HG03103 (cell line): ENCODE measurements at regions not wholly inside any gene's neighbourhood (a gene's known extent, or its start where the extent isn't known, plus 50 kb on each side); places are given as distances from the start of the nearest gene placed in this dataset.
A peak's percentile ranks its signal among the peaks of the same experiment; 100 is the strongest.

Experiments
- ATAC-seq: cut with Tn5 transposase; IDR thresholded peaks from one replicate; pipeline ENCODE4 v1.9.1; 2021; ENCODE audit warnings: low read depth; ENCODE audit not compliant: unreplicated experiment

DNA sequence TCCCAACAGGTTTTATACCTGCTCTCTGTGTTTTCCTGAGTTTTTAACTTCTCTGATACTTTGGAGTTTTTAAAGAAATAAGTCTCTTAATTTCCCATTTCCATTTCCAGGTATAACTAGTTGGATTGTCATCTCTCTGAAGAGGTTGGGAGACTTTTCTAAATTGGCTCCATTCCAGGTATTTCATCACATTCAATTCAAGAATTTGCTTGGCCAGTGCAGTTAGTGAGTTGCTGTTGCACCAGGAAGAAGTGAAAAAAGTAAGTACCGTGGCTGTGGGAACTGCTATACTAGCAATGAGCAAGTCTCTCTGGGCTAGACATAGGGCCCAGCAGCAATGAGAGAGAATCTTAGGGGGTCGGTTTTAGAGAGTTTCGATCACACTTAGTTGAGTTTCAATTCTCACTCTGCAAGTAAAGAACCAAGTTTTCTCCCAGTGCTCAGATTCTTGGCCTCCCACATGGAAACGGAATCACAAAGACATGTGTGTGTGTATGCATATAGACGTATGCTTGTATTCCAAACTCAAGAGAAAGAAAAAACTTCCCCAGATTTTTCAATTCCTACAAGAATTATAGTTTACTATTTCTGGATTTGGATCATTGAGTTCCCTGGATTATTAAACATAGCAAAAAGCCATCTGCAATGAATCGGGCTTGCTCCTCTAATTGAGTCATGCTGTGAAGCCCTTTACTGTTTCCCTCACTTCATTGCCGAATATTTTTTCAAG lies 894.4 kb downstream of the BCL11A start:
- ATAC-seq = no peak

DNA sequence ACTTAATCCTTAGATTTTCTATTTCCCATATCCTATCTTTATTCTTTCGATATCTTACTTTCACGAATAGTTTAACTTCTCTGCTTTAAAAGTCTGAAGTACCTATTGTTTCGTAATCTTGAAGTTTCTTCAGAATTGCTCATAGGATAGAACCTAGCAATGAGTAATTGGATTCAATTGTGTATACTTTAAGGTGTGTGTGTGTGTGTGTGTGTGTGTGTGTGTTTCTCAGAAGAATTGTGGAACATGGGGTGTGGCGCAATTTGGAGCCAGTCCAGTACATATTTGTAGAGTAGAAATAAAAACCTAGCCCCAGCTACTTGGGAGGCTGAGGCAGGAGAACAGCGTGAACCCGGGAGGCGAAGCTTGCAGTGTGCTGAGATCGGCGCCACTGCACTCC lies 897.6 kb downstream of the BCL11A start:
- ATAC-seq = no peak

DNA sequence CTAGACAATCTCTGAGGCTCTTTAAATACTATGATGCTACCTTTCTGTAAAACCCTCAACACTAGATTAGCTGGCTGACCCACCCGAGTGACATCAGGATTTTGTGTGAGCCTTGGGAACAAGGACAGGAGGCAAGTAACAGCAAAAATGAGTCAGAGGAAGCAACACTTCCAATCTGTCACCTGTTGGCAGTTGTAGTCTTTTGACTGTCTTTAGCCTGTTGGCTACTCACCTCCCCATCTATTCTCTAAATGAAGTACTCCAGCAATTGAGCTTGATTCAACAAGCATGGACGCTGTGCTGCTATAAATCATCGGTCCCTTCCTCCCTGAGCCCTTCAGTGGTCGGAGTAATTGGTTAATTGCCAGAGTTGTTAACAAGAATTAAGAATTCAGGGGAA lies 898.7 kb downstream of the BCL11A start:
- no peak for ATAC-seq

DNA sequence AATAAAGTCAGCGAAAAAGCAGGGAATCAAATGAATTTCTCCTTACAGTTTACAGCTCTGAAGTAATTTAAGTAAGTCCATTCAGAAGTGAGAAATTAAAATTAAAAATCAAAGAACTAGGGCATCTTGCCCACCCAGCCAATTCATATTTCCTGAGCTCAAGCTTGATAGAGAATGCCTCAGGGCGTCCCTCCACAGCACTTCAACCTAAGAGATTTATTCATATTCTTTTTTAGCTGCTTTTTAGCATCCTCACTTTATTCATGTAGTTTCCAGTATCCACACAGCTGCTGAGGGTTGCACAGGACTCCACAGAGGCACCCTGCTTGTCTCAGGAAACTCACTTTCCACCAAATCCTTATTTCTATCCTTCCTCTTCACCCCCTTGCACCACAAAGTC lies 900.3 kb downstream of the BCL11A start:
- ATAC-seq = no peak

DNA sequence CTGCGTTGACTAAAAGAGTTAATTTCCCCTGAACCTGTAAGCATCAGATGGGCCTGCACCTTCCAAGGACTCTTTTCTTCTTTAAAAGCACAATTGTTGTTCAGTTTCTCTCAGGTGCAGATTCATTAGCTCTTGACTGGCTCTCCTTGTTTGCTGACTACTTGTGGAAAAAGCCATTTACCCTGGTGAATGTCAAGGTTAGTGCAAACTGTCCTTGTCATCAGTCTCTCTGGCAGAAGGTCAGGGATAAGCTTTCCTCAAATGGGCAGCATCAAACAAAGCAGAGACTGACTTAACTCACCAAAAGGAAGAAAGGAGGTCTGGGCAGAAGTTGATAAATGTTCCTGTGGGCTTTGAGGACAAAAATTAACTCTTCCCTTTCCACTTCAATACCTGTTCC lies 922.7 kb downstream of the BCL11A start:
- no peak for ATAC-seq

- ATAC-seq = no peak
Measured at GRCh38 chr2:59627599-59627998, 925.9 kb downstream of the BCL11A start.

- ATAC-seq = no peak
Measured at GRCh38 chr2:59622599-59623308, 930.7 kb downstream of the BCL11A start.

DNA sequence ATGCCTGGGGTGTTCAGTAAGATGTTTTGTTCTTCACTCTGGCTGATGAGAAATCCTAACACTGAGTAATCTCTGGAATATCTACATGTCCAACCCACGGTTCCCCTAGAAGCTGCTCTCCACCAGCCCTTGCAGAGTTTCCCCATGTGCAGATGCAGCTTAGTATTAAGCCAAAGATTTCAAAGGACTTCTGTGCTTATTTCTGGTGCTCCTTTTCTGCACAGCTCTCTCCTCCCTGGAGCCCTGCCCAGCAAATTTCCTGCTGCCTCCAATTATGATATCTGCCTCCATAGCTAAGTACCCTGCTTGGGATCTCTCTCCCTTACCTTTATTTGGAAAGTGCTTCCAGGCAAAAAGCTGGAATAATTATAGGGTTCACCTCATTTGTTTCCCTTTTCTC lies 949.3 kb downstream of the BCL11A start:
- ATAC-seq = no peak

DNA sequence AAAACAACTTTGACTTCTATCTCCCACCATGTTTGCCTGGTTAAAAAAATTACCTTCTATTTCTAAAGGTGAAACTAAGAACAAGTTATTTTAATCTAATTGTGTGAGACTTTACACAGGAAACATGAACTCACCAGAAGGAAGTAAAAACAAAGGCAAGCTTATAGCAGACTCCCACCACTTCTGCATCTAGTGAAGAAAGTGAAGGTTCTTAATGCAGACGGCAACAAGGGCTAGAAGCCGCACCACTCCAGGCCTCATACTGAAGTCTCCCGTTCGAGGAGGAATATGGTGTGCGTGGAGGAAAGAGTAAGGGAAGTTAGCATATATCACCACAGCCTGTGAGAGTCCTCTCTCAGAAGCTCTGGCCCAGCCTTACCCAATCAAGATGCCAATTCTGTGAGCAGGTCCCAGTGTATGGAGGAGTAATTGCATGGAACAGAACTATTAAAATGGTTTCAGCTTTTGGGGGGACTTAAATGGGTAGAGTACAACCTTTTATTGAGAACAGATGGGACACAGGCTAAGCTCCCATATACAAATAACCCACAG lies 958.7 kb downstream of the BCL11A start:
- peak; percentile 61 for ATAC-seq

GRCh38 chr2:59590798-59591197 lies 962.7 kb downstream of the BCL11A start:
- ATAC-seq = no peak

DNA sequence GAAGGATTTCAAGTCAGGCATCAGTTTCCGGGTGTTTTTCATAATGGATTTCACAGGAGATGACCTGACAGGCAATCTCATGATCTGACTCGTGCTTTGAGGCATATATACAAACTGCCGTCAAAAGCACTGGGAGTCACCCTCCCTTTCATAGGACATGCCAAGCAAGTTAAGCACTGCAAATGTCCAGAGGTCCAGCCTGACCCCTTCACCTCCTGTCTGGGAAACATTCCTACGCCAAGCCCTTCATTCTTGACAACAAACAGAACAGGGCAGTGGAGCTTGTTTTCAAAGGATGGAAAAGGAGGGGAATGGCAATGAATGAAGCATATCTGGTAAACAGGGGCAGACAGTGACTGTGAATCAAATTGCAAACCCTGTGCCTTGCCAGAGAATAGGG lies 963.6 kb downstream of the BCL11A start:
- no peak for ATAC-seq

DNA sequence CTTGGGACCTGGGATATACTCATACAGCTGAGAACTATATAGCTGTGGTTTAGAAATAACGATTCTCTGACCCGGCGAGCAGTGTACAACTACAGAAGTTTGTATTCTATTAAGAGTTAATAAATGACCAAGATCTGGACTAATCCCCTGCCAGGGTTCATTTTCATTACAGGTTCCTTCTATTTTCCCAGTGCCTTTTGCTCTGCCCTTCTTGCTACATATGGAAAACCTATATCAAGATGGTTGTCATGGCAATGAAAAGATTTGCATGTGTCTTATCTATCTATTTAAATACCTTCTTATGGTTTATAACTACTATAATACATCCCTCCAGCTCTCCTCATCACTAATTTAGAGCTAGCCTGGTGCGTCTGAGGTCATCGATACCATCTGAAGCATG lies 965.2 kb downstream of the BCL11A start:
- no peak for ATAC-seq

DNA sequence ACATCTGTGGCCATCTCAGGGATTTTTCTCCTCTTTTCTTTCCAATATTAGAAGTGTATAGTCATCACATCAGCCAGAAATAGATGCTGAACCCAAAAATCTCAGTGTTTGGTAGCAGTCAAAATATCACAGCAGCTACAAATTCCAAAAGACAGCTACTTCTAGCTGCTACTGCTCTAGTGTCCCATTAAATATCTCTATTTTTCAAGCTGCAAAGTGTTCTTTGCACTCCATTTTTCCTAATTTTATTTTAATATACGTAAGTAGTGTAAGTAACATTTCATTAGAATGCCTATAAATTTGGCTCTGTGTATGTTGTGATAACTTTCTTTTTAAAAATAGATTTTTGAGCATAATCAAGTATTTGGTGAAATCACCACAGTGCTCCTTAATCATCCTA lies 967.3 kb downstream of the BCL11A start:
- no peak for ATAC-seq

DNA sequence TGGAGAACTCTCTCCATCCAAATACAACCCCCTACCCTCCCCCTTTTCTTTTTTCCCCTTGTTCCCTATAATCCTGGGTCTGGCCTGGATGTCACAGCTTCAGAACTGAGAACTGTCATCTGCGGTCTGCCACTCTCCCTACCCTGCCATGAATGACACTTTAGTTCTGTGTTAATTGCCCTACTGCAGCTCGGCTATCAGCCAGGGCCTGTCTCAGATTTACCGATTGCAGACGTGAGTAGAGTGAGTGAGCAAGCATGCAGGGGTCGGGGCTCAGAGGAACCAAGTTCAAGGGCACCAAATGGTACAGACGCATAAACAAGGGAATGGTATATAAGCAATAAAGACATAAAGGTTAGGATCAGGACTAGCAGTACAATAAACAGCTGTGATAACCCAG lies 967.8 kb downstream of the BCL11A start:
- ATAC-seq = no peak

DNA sequence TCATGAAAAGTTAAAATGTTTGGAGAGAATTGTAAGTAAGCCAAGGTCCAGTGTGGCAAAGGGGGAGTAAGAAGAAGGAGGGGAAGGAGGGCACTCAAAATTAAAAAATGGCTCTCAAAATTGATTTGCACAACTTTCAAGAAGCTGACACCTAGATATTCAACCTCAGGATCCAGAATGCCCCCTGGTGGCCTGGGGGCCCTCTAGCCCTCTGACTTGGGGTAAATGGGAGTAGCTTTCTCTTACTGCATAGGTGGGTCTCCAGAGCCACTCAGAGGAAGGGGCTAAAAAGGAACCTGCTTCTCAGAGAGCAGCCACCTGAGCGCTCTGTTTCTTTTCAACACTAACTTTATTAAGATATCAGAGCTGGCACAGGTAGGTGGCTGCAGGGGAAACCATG lies 968.5 kb downstream of the BCL11A start:
- ATAC-seq = no peak

DNA sequence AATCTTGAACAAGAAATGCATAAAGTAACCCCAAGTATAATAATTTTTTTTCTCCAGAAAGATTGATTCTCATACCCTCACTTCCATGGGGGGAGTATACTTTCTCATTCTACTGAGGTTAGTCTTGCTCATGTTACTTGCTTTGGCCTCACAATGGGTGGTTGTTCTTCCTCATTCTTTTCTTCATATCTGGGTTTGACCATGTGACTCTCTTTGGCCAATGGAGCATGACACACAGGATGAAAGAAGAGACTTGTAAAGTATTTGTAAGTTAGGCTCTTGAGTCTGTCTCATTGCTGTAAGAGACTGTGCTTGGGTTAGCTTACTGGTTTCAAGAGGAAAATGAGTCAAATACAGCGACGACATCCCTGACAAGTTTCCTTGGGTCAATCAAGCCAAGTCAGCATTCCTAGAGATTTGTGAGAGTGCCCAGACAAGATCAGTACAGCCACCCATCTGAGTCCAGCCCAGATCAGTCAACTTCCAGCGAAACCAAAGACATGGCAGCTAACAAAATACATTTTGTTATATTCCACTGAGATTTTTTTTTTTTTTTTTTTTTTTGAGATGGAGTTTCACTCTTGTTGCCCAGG lies 970.2 kb downstream of the BCL11A start:
- no peak for ATAC-seq

DNA sequence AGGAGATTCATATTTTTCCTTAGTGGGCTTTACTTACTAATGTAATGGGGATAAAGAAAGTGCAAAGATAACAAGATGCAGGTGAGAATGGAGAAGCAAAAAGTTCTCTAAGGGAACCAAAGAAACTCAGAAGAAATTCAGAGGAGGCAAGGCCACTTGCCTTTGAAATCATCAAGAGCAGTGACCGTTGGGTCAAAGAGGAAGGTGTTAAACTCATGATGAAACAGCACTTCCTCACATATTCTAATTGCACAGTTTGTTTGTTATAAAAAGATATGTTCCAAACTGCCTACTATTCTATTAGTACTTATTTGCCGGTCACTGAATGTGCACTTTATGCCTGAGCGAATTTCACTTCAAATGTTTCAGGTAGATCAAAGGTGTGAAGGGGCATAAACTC lies 975.1 kb downstream of the BCL11A start:
- no peak for ATAC-seq

GRCh38 chr2:59575191-59575590 lies 978.3 kb downstream of the BCL11A start:
- ATAC-seq = no peak

- no peak for ATAC-seq
Measured at GRCh38 chr2:59572227-59572626, 981.2 kb downstream of the BCL11A start.

DNA sequence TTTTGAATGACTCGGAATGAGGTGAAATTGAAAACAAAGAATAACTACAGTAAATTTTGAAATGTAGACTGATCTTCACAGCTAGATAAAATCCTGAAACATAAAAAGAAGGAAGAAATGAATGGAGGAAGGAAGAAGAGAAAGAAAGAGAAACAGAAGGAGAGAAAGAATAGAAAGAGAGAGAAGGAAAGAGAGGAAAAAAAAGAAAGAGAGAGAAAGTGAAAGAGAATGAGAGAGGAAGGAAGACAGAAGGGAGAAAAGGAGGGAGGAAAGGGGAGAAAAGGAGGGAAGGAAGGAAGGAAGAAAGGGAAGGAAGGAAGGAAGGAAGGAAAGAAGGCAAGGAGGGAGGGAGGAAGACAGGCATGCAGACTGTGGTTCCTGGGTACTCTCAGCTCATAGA lies 982.6 kb downstream of the BCL11A start:
- no peak for ATAC-seq

GRCh38 chr2:59569124-59569523 lies 984.3 kb downstream of the BCL11A start:
- no peak for ATAC-seq

DNA sequence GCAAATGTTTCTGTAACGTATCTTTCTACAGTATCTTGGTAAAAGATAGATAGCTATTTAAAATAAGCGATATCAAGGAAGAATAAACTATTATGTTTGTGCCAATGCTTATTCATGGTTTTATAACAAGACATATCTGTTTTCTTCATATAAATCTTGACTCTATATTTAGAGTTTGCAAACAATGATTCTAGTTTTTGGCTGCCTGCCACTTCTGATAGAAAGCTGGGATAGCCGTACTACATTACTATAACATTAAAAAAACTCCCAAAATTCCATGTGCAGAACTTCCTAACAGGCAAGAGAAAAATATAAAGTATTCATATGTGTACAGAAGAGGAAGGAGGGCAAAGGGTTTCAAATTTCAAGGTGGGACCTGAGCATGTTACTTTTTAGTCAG lies 985.0 kb downstream of the BCL11A start:
- no peak for ATAC-seq
